Right atrium auricular region (tissue), 2 donors: ENCODE measurements at regions not wholly inside any gene's neighbourhood (a gene's known extent, or its start where the extent isn't known, plus 50 kb on each side); places are given as distances from the start of the nearest gene placed in this dataset.

Source experiments
- DNase-seq: peaks from one replicate; pipeline ENCODE4 v3.0.0-alpha.2; 2019; ENCODE audit warnings: low spot score
- H3K27ac ChIP-seq, 2 donors: fragments of 200-600 bp; sonication (generic); 1 replicate in 1 of 2; 2 replicates in 1 of 2; pipeline ENCODE4 v1.5.1; 2016 to 2019
- H3K27me3 ChIP-seq, 2 donors: fragments of 200-600 bp; sonication (generic); one replicate each; pipeline versions ENCODE4 v1.5.1 to v1.6.0; 2017 to 2019
- H3K36me3 ChIP-seq: fragments of 200-600 bp; sonication (generic); one replicate; pipeline ENCODE4 v1.5.1; 2016
- H3K4me1 ChIP-seq, 2 donors: fragments of 200-600 bp; sonication (generic); one replicate each; pipeline versions ENCODE4 v1.5.1 to v1.6.0; 2017 to 2019
- H3K4me3 ChIP-seq, 2 donors: fragments of 200-600 bp; sonication (generic); 1 replicate in 1 of 2; 2 replicates in 1 of 2; pipeline ENCODE4 v1.5.1; 2017 to 2019; ENCODE audit warnings: mild to moderate bottlenecking in 1 of 2, moderate library complexity in 1 of 2
- H3K9me3 ChIP-seq, 2 donors: fragments of 200-600 bp; sonication (generic); one replicate each; pipeline ENCODE4 v1.5.1; 2019
- TF ChIP-seq, protein P1 (sequence below), 2 donors: fragments of 200-600 bp; sonication (generic); IDR thresholded peaks; one replicate each; pipeline ENCODE4 v1.5.1; 2019; ENCODE audit warnings: antibody characterized with exemption in 2 of 2

DNA sequence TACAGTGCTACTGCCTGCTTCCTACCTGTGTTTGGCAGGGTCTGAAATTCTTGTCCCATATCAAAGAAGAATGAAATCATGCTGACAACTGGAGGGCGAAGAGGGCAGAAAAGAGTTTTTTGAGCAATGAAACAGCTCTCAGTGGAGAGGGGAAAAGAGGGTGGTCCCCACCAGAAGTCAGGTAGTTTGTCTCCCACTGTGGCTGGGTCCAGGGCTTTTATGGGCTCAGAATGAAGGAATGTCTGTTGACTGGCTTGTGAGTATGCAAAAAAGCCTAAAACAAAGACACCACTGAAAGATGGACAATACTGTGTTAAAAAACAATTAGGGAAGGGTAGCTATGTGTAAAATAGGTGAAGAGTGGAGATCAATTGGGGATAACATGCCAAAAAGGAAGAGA, 115.0 kb downstream of the ADAM29 start:
- TF ChIP-seq, protein P1, sequence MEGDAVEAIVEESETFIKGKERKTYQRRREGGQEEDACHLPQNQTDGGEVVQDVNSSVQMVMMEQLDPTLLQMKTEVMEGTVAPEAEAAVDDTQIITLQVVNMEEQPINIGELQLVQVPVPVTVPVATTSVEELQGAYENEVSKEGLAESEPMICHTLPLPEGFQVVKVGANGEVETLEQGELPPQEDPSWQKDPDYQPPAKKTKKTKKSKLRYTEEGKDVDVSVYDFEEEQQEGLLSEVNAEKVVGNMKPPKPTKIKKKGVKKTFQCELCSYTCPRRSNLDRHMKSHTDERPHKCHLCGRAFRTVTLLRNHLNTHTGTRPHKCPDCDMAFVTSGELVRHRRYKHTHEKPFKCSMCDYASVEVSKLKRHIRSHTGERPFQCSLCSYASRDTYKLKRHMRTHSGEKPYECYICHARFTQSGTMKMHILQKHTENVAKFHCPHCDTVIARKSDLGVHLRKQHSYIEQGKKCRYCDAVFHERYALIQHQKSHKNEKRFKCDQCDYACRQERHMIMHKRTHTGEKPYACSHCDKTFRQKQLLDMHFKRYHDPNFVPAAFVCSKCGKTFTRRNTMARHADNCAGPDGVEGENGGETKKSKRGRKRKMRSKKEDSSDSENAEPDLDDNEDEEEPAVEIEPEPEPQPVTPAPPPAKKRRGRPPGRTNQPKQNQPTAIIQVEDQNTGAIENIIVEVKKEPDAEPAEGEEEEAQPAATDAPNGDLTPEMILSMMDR (IDR thresholded peaks at IDR 0.05): no peak
- no peaks in the 10 kb centered on the region for H3K27me3 ChIP-seq
- no peak overlapping the region for H3K27ac ChIP-seq
- no peaks in the 10 kb centered on the region for H3K4me1 ChIP-seq
- H3K9me3 ChIP-seq: peaks cover 0 to 7% of the 10 kb centered on the region in 2 donors
- no peak overlapping the region for H3K4me3 ChIP-seq
- H3K36me3 ChIP-seq: no peaks in the 10 kb centered on the region
- DNase-seq: no peak

DNA sequence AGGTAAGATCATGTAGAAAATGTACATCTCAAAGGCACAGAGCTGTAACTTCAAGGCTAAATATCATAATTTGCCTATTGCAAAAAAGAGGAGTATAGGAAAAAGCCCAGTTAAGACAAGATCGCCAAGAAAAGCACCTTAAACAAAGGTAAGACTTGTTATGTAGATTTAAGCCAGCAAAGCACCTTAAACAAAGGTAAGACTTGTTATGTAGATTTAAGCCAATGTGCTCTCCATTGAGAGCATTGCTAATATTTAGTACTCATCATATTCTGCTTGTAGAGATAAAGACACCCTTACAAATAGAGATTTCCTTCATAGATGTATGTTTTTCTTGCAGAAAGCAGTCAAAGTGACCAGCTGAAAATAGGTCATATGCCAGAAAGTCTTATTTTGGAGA, 115.8 kb downstream of the ADAM29 start:
- H3K36me3 ChIP-seq: no peaks in the 10 kb centered on the region

DNA sequence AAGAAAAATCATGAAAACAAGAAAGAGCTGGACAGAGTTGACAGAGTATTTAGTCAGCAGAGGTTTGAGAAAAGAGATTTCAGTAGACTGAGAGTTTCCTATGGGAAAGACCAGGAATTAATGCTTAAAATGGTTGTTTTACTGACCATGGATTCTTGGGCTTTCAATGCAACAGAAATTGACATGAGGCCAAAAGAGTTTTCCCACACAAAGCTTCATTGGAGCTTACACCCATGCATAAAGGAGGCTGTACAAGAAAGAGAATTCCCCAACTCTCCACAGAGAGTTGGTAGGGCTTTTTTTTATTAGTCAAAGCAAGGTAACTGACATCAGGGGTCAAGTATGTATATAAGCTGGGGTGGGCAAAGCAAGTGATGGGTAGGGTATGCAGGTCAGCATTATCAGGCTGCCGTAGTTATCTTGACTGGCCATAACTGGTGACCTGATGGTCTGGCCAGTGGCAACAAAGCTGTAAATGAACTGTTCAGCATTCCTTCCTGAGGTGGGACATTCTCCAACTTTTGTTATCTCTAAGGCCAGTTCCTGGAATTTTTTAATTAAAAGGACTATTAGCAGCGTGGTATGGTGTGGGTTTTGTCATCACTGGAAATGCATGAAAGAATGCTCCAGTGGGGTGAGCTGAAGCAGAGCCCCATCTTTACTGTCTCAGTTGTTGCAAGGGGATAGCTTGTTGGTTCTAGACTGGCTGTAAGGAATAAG, 117.0 kb downstream of the ADAM29 start:
- Histone ChIP-seq H3K27me3 (no peaks in the 10 kb centered on the region), H3K27ac (no peak overlapping the region), H3K36me3 (no peaks in the 10 kb centered on the region), H3K4me3 (no peak overlapping the region), H3K4me1 (no peaks in the 10 kb centered on the region), H3K9me3 (peaks cover 0 to 4% of the 10 kb centered on the region in 2 donors)
- TF ChIP-seq, protein P1 (IDR thresholded peaks at IDR 0.05): no peak
- no peak for DNase-seq

More for the DNA sequence above, 115.8 kb downstream of the ADAM29 start:
- Histone ChIP-seq H3K4me3 (no peak overlapping the region), H3K27ac (no peak overlapping the region), H3K9me3 (peaks cover 0 to 4% of the 10 kb centered on the region in 2 donors), H3K4me1 (no peaks in the 10 kb centered on the region), H3K27me3 (no peaks in the 10 kb centered on the region)
- TF ChIP-seq, protein P1 (IDR thresholded peaks at IDR 0.05): no peak
- no peak for DNase-seq

DNA sequence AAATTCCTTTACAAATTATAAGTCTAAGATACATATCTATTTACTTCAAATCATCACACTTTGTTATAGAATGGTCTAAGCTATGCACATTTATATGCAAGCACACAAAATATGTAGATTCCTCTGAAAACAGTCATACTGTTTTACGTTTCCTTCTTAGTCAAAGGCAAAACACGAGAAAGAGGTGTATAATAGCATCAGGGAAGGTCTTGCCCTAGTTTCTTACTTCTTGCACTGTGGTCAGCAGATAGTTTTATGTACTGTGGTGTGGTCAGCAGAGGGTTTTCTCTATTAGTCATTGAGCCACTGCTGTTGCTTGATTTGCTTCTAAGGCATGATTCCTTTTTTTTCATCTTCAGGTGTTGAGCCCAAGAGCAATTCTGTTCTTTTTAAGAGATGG, 117.7 kb downstream of the ADAM29 start:
- TF ChIP-seq, protein P1 (IDR thresholded peaks at IDR 0.05): no peak
- H3K27ac ChIP-seq: no peak overlapping the region
- no peaks in the 10 kb centered on the region for H3K4me1 ChIP-seq
- DNase-seq: no peak
- H3K4me3 ChIP-seq: no peak overlapping the region
- peaks cover 0 to 4% of the 10 kb centered on the region in 2 donors for H3K9me3 ChIP-seq
- no peaks in the 10 kb centered on the region for H3K27me3 ChIP-seq
- H3K36me3 ChIP-seq: no peaks in the 10 kb centered on the region

DNA sequence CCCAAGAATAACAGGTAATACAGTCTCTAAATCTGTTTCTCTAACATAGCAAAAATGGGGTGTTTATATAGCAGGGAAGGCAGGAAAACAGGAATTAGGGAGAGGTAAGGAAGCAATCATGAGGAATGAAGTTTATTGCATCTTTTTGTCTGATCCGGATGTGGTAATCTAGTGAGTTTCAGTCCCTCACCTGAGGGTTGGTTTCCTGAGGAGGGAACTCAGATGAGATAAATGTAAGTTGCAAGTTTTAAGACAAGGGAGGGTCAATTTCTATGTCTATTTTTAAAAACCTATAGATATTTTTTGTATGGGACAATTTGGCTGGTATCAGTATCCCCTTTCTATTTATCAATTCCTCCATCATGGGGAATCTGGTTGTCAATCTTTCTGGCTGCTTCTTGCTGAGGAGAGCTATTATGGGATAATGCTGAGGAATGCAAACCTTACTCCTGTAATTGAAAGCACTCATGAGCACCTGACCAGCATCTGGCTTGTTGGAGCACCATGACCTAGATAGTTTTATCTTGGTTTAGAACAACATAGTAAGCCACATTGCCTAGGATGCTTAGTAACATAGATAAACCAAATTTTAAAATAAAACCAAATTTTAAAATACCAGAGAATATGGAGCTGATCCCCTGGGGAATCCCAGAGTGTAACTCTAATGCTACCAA, 130.1 kb downstream of the ADAM29 start:
- Histone ChIP-seq H3K4me1 (no peaks in the 10 kb centered on the region), H3K27me3 (no peaks in the 10 kb centered on the region), H3K9me3 (no peaks in the 10 kb centered on the region), H3K36me3 (no peaks in the 10 kb centered on the region), H3K4me3 (no peak overlapping the region), H3K27ac (no peak overlapping the region)
- no peak for DNase-seq
- TF ChIP-seq, protein P1 (IDR thresholded peaks at IDR 0.05): no peak
